ENCODE measurements at regions not wholly inside any gene's neighbourhood (a gene's known extent, or its start where the extent isn't known, plus 50 kb on each side); places are given as distances from the start of the nearest gene placed in this dataset.

DNA sequence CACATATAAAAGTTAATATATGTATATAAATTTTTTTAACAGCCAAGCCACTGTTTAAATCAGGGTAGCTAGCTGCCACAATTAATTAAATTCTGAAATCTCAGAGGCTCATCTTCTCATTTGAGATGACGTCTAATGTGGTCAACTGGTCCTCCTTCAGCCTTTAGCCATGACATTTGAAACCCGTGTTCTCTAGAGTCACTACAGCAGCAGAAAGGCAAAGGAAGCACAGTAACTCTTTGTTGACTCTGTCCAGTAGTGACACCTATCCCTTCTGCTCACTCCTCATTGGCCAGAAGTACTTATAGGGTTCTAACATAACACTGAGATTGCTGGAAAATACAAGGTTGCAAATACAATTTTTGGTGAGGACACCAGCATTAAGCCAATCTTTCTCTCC is 555.5 kb downstream of the ETV1 start:
- H3K9me3 ChIP-seq (replicated peaks; ENCODE audit: control insufficient read depth, insufficient read depth, low read length) = no peaks in the 10 kb centered on the region
- H3K9ac ChIP-seq (replicated peaks; ENCODE audit: extremely low read depth, insufficient read depth, low read length) = no peak overlapping the region
- no peak for FAIRE-seq
- H3K4me3 ChIP-seq (replicated peaks in 1 of 3; ENCODE audit: insufficient read depth in 1 of 3, low read depth in 1 of 3, low read length in 3 of 3) = no peak overlapping the region
- H3K79me2 ChIP-seq (ENCODE audit: control insufficient read depth, insufficient read depth, low read length) = no peaks in the 10 kb centered on the region
- no peaks in the 10 kb centered on the region for H4K20me1 ChIP-seq (replicated peaks; ENCODE audit: control insufficient read depth, extremely low read depth, insufficient read depth, low read length)
- ChIA-PET CTCF (no interaction called here), POLR2A (no interaction called here)
- DNase-seq (ENCODE audit: low read depth, low spot score) = no peak
- H3K4me2 ChIP-seq (ENCODE audit: insufficient read depth, low read length) = no peak overlapping the region
- H2AFZ ChIP-seq (ENCODE audit: low read depth, low read length) = no peak overlapping the region
- no peaks in the 10 kb centered on the region for H3K27me3 ChIP-seq (ENCODE audit: control insufficient read depth in 2 of 2, insufficient read depth in 2 of 2, low read length in 2 of 2)
- H3K36me3 ChIP-seq (ENCODE audit: control insufficient read depth in 2 of 2, extremely low read depth in 1 of 2, insufficient read depth in 2 of 2, low read length in 2 of 2) = no peaks in the 10 kb centered on the region
- H3K9me1 ChIP-seq (replicated peaks; ENCODE audit: control insufficient read depth, extremely low read depth, insufficient read depth, low read length) = no peaks in the 10 kb centered on the region
- TF ChIP-seq FOS (IDR thresholded peaks at IDR 0.05; ENCODE audit: borderline replicate concordance, insufficient read depth, low read length) = no peak
- BruUV-seq (replicated peaks) = no TSS peak
- no peak overlapping the region for H3K27ac ChIP-seq (ENCODE audit: insufficient read depth, low read depth, low read length)
- no peaks in the 10 kb centered on the region for H3K4me1 ChIP-seq (ENCODE audit: control insufficient read depth, extremely low read depth, insufficient read depth, low read length)
- intact Hi-C loops (cut with micrococcal nuclease) (no loop called here), dilution Hi-C loops (cut with MboI; ENCODE audit: extremely low pct_ligation_motif_present, low sequenced_read_pairs) (no loop called here)

DNA sequence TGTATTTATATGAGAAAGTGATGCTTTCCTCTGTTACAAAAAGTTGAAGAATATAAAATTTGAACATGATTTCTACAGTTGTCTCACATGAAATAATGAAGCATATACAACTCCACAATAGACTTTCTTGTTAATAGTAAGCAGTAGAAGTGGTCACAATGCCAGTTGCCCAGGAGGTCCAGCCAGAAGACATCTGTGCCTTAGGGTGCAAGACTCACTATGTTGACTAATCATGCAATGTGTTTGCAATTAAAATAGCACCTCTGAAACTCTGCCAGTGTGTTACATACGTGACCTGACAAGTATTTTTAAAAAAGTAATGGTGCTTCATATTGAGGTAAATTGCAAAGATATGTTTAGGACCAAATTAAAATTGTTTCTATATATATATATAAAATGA is 547.2 kb downstream of the ETV1 start:
- H4K20me1 ChIP-seq (replicated peaks; ENCODE audit: control insufficient read depth, extremely low read depth, insufficient read depth, low read length) = no peaks in the 10 kb centered on the region
- TF ChIP-seq POLR2A (IDR thresholded peaks at IDR 0.05; ENCODE audit: low read depth, low read length) (no peak), POLR2AphosphoS5 (IDR thresholded peaks at IDR 0.05; ENCODE audit: insufficient read depth, low read depth, low read length) (no peak), FOS (IDR thresholded peaks at IDR 0.05; ENCODE audit: borderline replicate concordance, insufficient read depth, low read length) (no peak), MYC (IDR thresholded peaks at IDR 0.05; ENCODE audit: low read depth, low read length) (no peak), EZH2 (IDR thresholded peaks at IDR 0.05; ENCODE audit: borderline replicate concordance, low read depth, low read length, severe bottlenecking) (no peak), JUN (IDR thresholded peaks at IDR 0.05; ENCODE audit: borderline replicate concordance, insufficient read depth, insufficient read length, low read depth) (no peak)
- TF ChIP-seq, protein P1, sequence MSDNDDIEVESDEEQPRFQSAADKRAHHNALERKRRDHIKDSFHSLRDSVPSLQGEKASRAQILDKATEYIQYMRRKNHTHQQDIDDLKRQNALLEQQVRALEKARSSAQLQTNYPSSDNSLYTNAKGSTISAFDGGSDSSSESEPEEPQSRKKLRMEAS (IDR thresholded peaks at IDR 0.05; ENCODE audit: insufficient read depth, insufficient read length) = no peak
- FAIRE-seq (no peak), DNase-seq (ENCODE audit: low read depth, low spot score) (no peak)
- no peak overlapping the region for H3K4me3 ChIP-seq (replicated peaks in 1 of 3; ENCODE audit: insufficient read depth in 1 of 3, low read depth in 1 of 3, low read length in 3 of 3)
- BruUV-seq (replicated peaks) = no TSS peak
- POLR2A ChIA-PET = no interaction called here
- H3K4me1 ChIP-seq (ENCODE audit: control insufficient read depth, extremely low read depth, insufficient read depth, low read length) = no peaks in the 10 kb centered on the region
- H3K27ac ChIP-seq (ENCODE audit: insufficient read depth, low read depth, low read length) = no peak overlapping the region
- H3K36me3 ChIP-seq (ENCODE audit: control insufficient read depth in 2 of 2, extremely low read depth in 1 of 2, insufficient read depth in 2 of 2, low read length in 2 of 2) = no peaks in the 10 kb centered on the region
- intact Hi-C loops (cut with micrococcal nuclease) (no loop called here), dilution Hi-C loops (cut with MboI; ENCODE audit: extremely low pct_ligation_motif_present, low sequenced_read_pairs) (no loop called here)
- no peaks in the 10 kb centered on the region for H3K9me1 ChIP-seq (replicated peaks; ENCODE audit: control insufficient read depth, extremely low read depth, insufficient read depth, low read length)
- no peaks in the 10 kb centered on the region for H3K27me3 ChIP-seq (ENCODE audit: control insufficient read depth in 2 of 2, insufficient read depth in 2 of 2, low read length in 2 of 2)
- H3K4me2 ChIP-seq (ENCODE audit: insufficient read depth, low read length) = no peak overlapping the region
- H2AFZ ChIP-seq (ENCODE audit: low read depth, low read length) = no peak overlapping the region
- CTCF ChIA-PET = no interaction called here
- H3K9me3 ChIP-seq (replicated peaks; ENCODE audit: control insufficient read depth, insufficient read depth, low read length) = no peaks in the 10 kb centered on the region
- H3K79me2 ChIP-seq (ENCODE audit: control insufficient read depth, insufficient read depth, low read length) = no peaks in the 10 kb centered on the region
- H3K9ac ChIP-seq (replicated peaks; ENCODE audit: extremely low read depth, insufficient read depth, low read length) = no peak overlapping the region

Measured in endothelial cell of umbilical vein (primary cell).